VCaP (cell line): ENCODE measurements at regions not wholly inside any gene's neighbourhood (a gene's known extent, or its start where the extent isn't known, plus 50 kb on each side); places are given as distances from the start of the nearest gene placed in this dataset.
"Not testable (repeated sequence)": the region's sequence is repeated elsewhere in the genome, so short reads cannot be mapped to it uniquely, and the experiment has no call there.

Source experiments
- H3K27ac ChIP-seq: fragments of 450-650 bp; 2 replicates; pipeline ENCODE4 v1.5.1; 2017
- CTCF ChIP-seq: fragments of 450-650 bp; conservative IDR thresholded peaks from 2 replicates; pipeline ENCODE4 v1.5.1; 2017; ENCODE audit warnings: mild to moderate bottlenecking, moderate library complexity

GRCh38 chr1:2851918-2852317, 50.4 kb upstream of the TTC34 start:
- not testable (repeated sequence) for H3K27ac ChIP-seq

GRCh38 chr1:2853711-2854110, 52.2 kb upstream of the TTC34 start:
- H3K27ac ChIP-seq: no peak overlapping the region
- no peak for TF ChIP-seq CTCF

GRCh38 chr1:2854151-2854550, 52.7 kb upstream of the TTC34 start:
- no peak for TF ChIP-seq CTCF

GRCh38 chr1:2854611-2855010, 53.1 kb upstream of the TTC34 start:
- H3K27ac ChIP-seq: no peak overlapping the region
- TF ChIP-seq CTCF: no peak

More at GRCh38 chr1:2854151-2854550, 52.7 kb upstream of the TTC34 start:
- no peak overlapping the region for H3K27ac ChIP-seq

- TF ChIP-seq CTCF: no peak
Measured at GRCh38 chr1:2855206-2856065, 53.9 kb upstream of the TTC34 start.

GRCh38 chr1:2856066-2856390, 54.5 kb upstream of the TTC34 start:
- H3K27ac ChIP-seq: no peak overlapping the region
- TF ChIP-seq CTCF: no peak

More at GRCh38 chr1:2855206-2856065, 53.9 kb upstream of the TTC34 start:
- H3K27ac ChIP-seq: no peak overlapping the region

- TF ChIP-seq CTCF: no peak
- H3K27ac ChIP-seq: no peak overlapping the region
Measured at GRCh38 chr1:2856676-2857375, 55.3 kb upstream of the TTC34 start.

- no peak overlapping the region for H3K27ac ChIP-seq
- TF ChIP-seq CTCF: no peak
Measured at GRCh38 chr1:2857521-2857920, 56.0 kb upstream of the TTC34 start.
